ENCODE measurements at regions not wholly inside any gene's neighbourhood (a gene's known extent, or its start where the extent isn't known, plus 50 kb on each side); places are given as distances from the start of the nearest gene placed in this dataset.

GRCh38 chr15:96106181-96106580, 224.3 kb upstream of the NR2F2 start:
- Histone ChIP-seq H3K9me3 (ENCODE audit: control insufficient read depth in 2 of 2, low read length in 2 of 2) (no peaks in the 10 kb centered on the region), H3K27me3 (ENCODE audit: control insufficient read depth in 1 of 2, insufficient read depth in 2 of 2, low read length in 2 of 2) (no peaks in the 10 kb centered on the region), H3K9ac (ENCODE audit: low read length in 2 of 2) (no peak overlapping the region), H3K4me3 (ENCODE audit: low read length in 2 of 2) (no peak overlapping the region), H3K4me1 (ENCODE audit: control insufficient read depth, insufficient read depth, low read length) (no peaks in the 10 kb centered on the region), H3K36me3 (ENCODE audit: control insufficient read depth in 2 of 2, insufficient read depth in 2 of 2, low read length in 2 of 2) (no peaks in the 10 kb centered on the region), H3K27ac (ENCODE audit: low read length) (no peak overlapping the region)

GRCh38 chr15:96106628-96107027, 223.9 kb upstream of the NR2F2 start:
- no peak overlapping the region for H3K4me3 ChIP-seq (ENCODE audit: low read length in 2 of 2)
- H3K4me1 ChIP-seq (ENCODE audit: control insufficient read depth, insufficient read depth, low read length), result no peaks in the 10 kb centered on the region
- no peaks in the 10 kb centered on the region for H3K27me3 ChIP-seq (ENCODE audit: control insufficient read depth in 1 of 2, insufficient read depth in 2 of 2, low read length in 2 of 2)
- no peak overlapping the region for H3K27ac ChIP-seq (ENCODE audit: low read length)
- no peaks in the 10 kb centered on the region for H3K9me3 ChIP-seq (ENCODE audit: control insufficient read depth in 2 of 2, low read length in 2 of 2)
- H3K9ac ChIP-seq (ENCODE audit: low read length in 2 of 2), result no peak overlapping the region
- no peaks in the 10 kb centered on the region for H3K36me3 ChIP-seq (ENCODE audit: control insufficient read depth in 2 of 2, insufficient read depth in 2 of 2, low read length in 2 of 2)

- Histone ChIP-seq H3K27ac (ENCODE audit: low read length) (no peak overlapping the region), H3K4me1 (ENCODE audit: control insufficient read depth, insufficient read depth, low read length) (no peaks in the 10 kb centered on the region)
Measured at GRCh38 chr15:96107916-96108315, 222.6 kb upstream of the NR2F2 start.

GRCh38 chr15:96108405-96108804, 222.1 kb upstream of the NR2F2 start:
- H3K36me3 ChIP-seq (ENCODE audit: control insufficient read depth in 2 of 2, insufficient read depth in 2 of 2, low read length in 2 of 2), result no peaks in the 10 kb centered on the region
- H3K27me3 ChIP-seq (ENCODE audit: control insufficient read depth in 1 of 2, insufficient read depth in 2 of 2, low read length in 2 of 2), result no peaks in the 10 kb centered on the region
- no peak overlapping the region for H3K27ac ChIP-seq (ENCODE audit: low read length)
- no peaks in the 10 kb centered on the region for H3K4me1 ChIP-seq (ENCODE audit: control insufficient read depth, insufficient read depth, low read length)
- no peak overlapping the region for H3K4me3 ChIP-seq (ENCODE audit: low read length in 2 of 2)
- H3K9me3 ChIP-seq (ENCODE audit: control insufficient read depth in 2 of 2, low read length in 2 of 2), result no peaks in the 10 kb centered on the region
- H3K9ac ChIP-seq (ENCODE audit: low read length in 2 of 2), result no peak overlapping the region

More at GRCh38 chr15:96107916-96108315, 222.6 kb upstream of the NR2F2 start:
- H3K9ac ChIP-seq (ENCODE audit: low read length in 2 of 2), result no peak overlapping the region
- H3K4me3 ChIP-seq (ENCODE audit: low read length in 2 of 2), result no peak overlapping the region
- no peaks in the 10 kb centered on the region for H3K36me3 ChIP-seq (ENCODE audit: control insufficient read depth in 2 of 2, insufficient read depth in 2 of 2, low read length in 2 of 2)
- H3K27me3 ChIP-seq (ENCODE audit: control insufficient read depth in 1 of 2, insufficient read depth in 2 of 2, low read length in 2 of 2), result no peaks in the 10 kb centered on the region
- no peaks in the 10 kb centered on the region for H3K9me3 ChIP-seq (ENCODE audit: control insufficient read depth in 2 of 2, low read length in 2 of 2)

- Histone ChIP-seq H3K4me3 (ENCODE audit: low read length in 2 of 2) (no peak overlapping the region), H3K27ac (ENCODE audit: low read length) (no peak overlapping the region), H3K9me3 (ENCODE audit: control insufficient read depth in 2 of 2, low read length in 2 of 2) (no peaks in the 10 kb centered on the region), H3K4me1 (ENCODE audit: control insufficient read depth, insufficient read depth, low read length) (no peaks in the 10 kb centered on the region), H3K36me3 (ENCODE audit: control insufficient read depth in 2 of 2, insufficient read depth in 2 of 2, low read length in 2 of 2) (no peaks in the 10 kb centered on the region), H3K27me3 (ENCODE audit: control insufficient read depth in 1 of 2, insufficient read depth in 2 of 2, low read length in 2 of 2) (no peaks in the 10 kb centered on the region), H3K9ac (ENCODE audit: low read length in 2 of 2) (no peak overlapping the region)
Measured at GRCh38 chr15:96109820-96110219, 220.7 kb upstream of the NR2F2 start.

GRCh38 chr15:96112018-96112417, 218.5 kb upstream of the NR2F2 start:
- Histone ChIP-seq H3K27me3 (ENCODE audit: control insufficient read depth in 1 of 2, insufficient read depth in 2 of 2, low read length in 2 of 2) (no peaks in the 10 kb centered on the region), H3K9me3 (ENCODE audit: control insufficient read depth in 2 of 2, low read length in 2 of 2) (no peaks in the 10 kb centered on the region), H3K27ac (ENCODE audit: low read length) (no peak overlapping the region), H3K4me1 (ENCODE audit: control insufficient read depth, insufficient read depth, low read length) (no peaks in the 10 kb centered on the region), H3K9ac (ENCODE audit: low read length in 2 of 2) (no peak overlapping the region), H3K36me3 (ENCODE audit: control insufficient read depth in 2 of 2, insufficient read depth in 2 of 2, low read length in 2 of 2) (no peaks in the 10 kb centered on the region), H3K4me3 (ENCODE audit: low read length in 2 of 2) (no peak overlapping the region)

- H3K36me3 ChIP-seq (ENCODE audit: control insufficient read depth in 2 of 2, insufficient read depth in 2 of 2, low read length in 2 of 2), result no peaks in the 10 kb centered on the region
- no peak overlapping the region for H3K9ac ChIP-seq (ENCODE audit: low read length in 2 of 2)
- no peaks in the 10 kb centered on the region for H3K27me3 ChIP-seq (ENCODE audit: control insufficient read depth in 1 of 2, insufficient read depth in 2 of 2, low read length in 2 of 2)
- no peaks in the 10 kb centered on the region for H3K4me1 ChIP-seq (ENCODE audit: control insufficient read depth, insufficient read depth, low read length)
- no peak overlapping the region for H3K27ac ChIP-seq (ENCODE audit: low read length)
- H3K9me3 ChIP-seq (ENCODE audit: control insufficient read depth in 2 of 2, low read length in 2 of 2), result no peaks in the 10 kb centered on the region
- no peak overlapping the region for H3K4me3 ChIP-seq (ENCODE audit: low read length in 2 of 2)
Measured at GRCh38 chr15:96115642-96116041, 214.9 kb upstream of the NR2F2 start.

GRCh38 chr15:96117270-96117669, 213.2 kb upstream of the NR2F2 start:
- H3K4me3 ChIP-seq (ENCODE audit: low read length in 2 of 2), result no peak overlapping the region
- H3K36me3 ChIP-seq (ENCODE audit: control insufficient read depth in 2 of 2, insufficient read depth in 2 of 2, low read length in 2 of 2), result no peaks in the 10 kb centered on the region
- H3K9ac ChIP-seq (ENCODE audit: low read length in 2 of 2), result no peak overlapping the region
- H3K4me1 ChIP-seq (ENCODE audit: control insufficient read depth, insufficient read depth, low read length), result no peaks in the 10 kb centered on the region
- H3K9me3 ChIP-seq (ENCODE audit: control insufficient read depth in 2 of 2, low read length in 2 of 2), result no peaks in the 10 kb centered on the region
- no peak overlapping the region for H3K27ac ChIP-seq (ENCODE audit: low read length)
- no peaks in the 10 kb centered on the region for H3K27me3 ChIP-seq (ENCODE audit: control insufficient read depth in 1 of 2, insufficient read depth in 2 of 2, low read length in 2 of 2)

GRCh38 chr15:96119734-96120133, 210.8 kb upstream of the NR2F2 start:
- no peaks in the 10 kb centered on the region for H3K27me3 ChIP-seq (ENCODE audit: control insufficient read depth in 1 of 2, insufficient read depth in 2 of 2, low read length in 2 of 2)
- peaks cover 0 to 4% of the 10 kb centered on the region in 2 donors for H3K36me3 ChIP-seq (ENCODE audit: control insufficient read depth in 2 of 2, insufficient read depth in 2 of 2, low read length in 2 of 2)
- no peaks in the 10 kb centered on the region for H3K4me1 ChIP-seq (ENCODE audit: control insufficient read depth, insufficient read depth, low read length)
- H3K27ac ChIP-seq (ENCODE audit: low read length), result no peak overlapping the region
- no peak overlapping the region for H3K4me3 ChIP-seq (ENCODE audit: low read length in 2 of 2)
- no peak overlapping the region for H3K9ac ChIP-seq (ENCODE audit: low read length in 2 of 2)
- no peaks in the 10 kb centered on the region for H3K9me3 ChIP-seq (ENCODE audit: control insufficient read depth in 2 of 2, low read length in 2 of 2)

- H3K9me3 ChIP-seq (ENCODE audit: control insufficient read depth in 2 of 2, low read length in 2 of 2), result no peaks in the 10 kb centered on the region
- no peak overlapping the region for H3K9ac ChIP-seq (ENCODE audit: low read length in 2 of 2)
- peaks cover 0 to 4% of the 10 kb centered on the region in 2 donors for H3K36me3 ChIP-seq (ENCODE audit: control insufficient read depth in 2 of 2, insufficient read depth in 2 of 2, low read length in 2 of 2)
- no peaks in the 10 kb centered on the region for H3K4me1 ChIP-seq (ENCODE audit: control insufficient read depth, insufficient read depth, low read length)
- H3K27me3 ChIP-seq (ENCODE audit: control insufficient read depth in 1 of 2, insufficient read depth in 2 of 2, low read length in 2 of 2), result no peaks in the 10 kb centered on the region
- H3K4me3 ChIP-seq (ENCODE audit: low read length in 2 of 2), result no peak overlapping the region
- H3K27ac ChIP-seq (ENCODE audit: low read length), result no peak overlapping the region
Measured at GRCh38 chr15:96121086-96121920, 209.2 kb upstream of the NR2F2 start.
